Thoracic aorta (tissue), 2 donors: ENCODE measurements at regions not wholly inside any gene's neighbourhood (a gene's known extent, or its start where the extent isn't known, plus 50 kb on each side); places are given as distances from the start of the nearest gene placed in this dataset.
A peak's percentile ranks its signal among the peaks of the same experiment; 100 is the strongest.
"Not testable (repeated sequence)": the region's sequence is repeated elsewhere in the genome, so short reads cannot be mapped to it uniquely, and the experiment has no call there.

Experiments used
- ATAC-seq: fragments of 150-250 bp; one replicate; pipeline ENCODE4 v1.8.0; 2017; ENCODE audit warnings: low read depth; ENCODE audit not compliant: insufficient number of reproducible peaks, low FRiP score
- DNase-seq: peaks from one replicate; pipeline ENCODE4 v3.0.0-alpha.2; 2020; ENCODE audit warnings: low spot score
- H3K27ac ChIP-seq, 2 donors: fragments of 200-600 bp; sonication (generic); 1 replicate in 1 of 2; 2 replicates in 1 of 2; pipeline ENCODE4 v1.5.1; 2016; ENCODE audit warnings: mild to moderate bottlenecking in 2 of 2, moderate library complexity in 2 of 2
- H3K27me3 ChIP-seq: fragments of 200-600 bp; sonication (generic); replicated peaks from 2 replicates; pipeline ENCODE4 v1.6.0; 2016; ENCODE audit warnings: mild to moderate bottlenecking; ENCODE audit not compliant: insufficient read depth
- H3K36me3 ChIP-seq: fragments of 200-600 bp; sonication (generic); one replicate; pipeline ENCODE4 v1.5.1; 2016
- H3K4me1 ChIP-seq, 2 donors: fragments of 200-600 bp; sonication (generic); 1 replicate in 1 of 2; 2 replicates in 1 of 2; pipeline versions ENCODE4 v1.5.1 to v1.6.0; 2016; ENCODE audit warnings: low read depth in 2 of 2, mild to moderate bottlenecking in 1 of 2; ENCODE audit not compliant: control insufficient read depth in 1 of 2
- H3K4me3 ChIP-seq: fragments of 200-600 bp; sonication (generic); 2 replicates; pipeline ENCODE4 v1.5.1; 2016; ENCODE audit warnings: mild to moderate bottlenecking
- H3K9me3 ChIP-seq: fragments of 200-600 bp; sonication (generic); 2 replicates; pipeline ENCODE4 v1.5.1; 2016
- TF ChIP-seq, protein P1 (sequence below): fragments of 200-600 bp; sonication (generic); IDR thresholded peaks from one replicate; pipeline ENCODE4 v1.5.1; 2019; ENCODE audit warnings: antibody characterized with exemption

DNA sequence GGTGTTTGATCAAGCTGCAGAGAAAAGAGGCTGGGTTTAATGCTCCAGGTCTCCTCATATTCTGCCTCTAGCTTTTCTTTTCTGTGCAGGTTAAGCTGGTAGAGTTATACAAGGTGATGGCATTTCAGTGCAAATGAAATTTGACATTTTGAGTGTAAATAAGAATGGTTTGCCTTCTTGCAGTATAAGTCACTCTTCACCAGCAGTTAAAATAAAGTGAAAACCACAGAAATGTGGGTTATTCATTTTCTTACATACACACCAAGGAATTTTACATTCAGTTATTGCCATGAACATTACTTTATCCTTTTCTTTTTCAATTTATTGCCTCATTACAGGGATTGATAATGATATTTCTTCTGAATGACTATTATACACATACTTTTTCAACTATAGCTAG is 337.5 kb upstream of the PCSK5 start:
- ATAC-seq (no peak), DNase-seq (no peak)
- TF ChIP-seq, protein P1, sequence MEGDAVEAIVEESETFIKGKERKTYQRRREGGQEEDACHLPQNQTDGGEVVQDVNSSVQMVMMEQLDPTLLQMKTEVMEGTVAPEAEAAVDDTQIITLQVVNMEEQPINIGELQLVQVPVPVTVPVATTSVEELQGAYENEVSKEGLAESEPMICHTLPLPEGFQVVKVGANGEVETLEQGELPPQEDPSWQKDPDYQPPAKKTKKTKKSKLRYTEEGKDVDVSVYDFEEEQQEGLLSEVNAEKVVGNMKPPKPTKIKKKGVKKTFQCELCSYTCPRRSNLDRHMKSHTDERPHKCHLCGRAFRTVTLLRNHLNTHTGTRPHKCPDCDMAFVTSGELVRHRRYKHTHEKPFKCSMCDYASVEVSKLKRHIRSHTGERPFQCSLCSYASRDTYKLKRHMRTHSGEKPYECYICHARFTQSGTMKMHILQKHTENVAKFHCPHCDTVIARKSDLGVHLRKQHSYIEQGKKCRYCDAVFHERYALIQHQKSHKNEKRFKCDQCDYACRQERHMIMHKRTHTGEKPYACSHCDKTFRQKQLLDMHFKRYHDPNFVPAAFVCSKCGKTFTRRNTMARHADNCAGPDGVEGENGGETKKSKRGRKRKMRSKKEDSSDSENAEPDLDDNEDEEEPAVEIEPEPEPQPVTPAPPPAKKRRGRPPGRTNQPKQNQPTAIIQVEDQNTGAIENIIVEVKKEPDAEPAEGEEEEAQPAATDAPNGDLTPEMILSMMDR, result no peak
- H3K9me3 ChIP-seq, result no peaks in the 10 kb centered on the region
- no peaks in the 10 kb centered on the region for H3K27me3 ChIP-seq
- H3K36me3 ChIP-seq, result no peaks in the 10 kb centered on the region
- H3K4me3 ChIP-seq, result no peak overlapping the region
- H3K4me1 ChIP-seq, result no peaks in the 10 kb centered on the region
- H3K27ac ChIP-seq, result no peak overlapping the region

GRCh38 chr9:75566813-75567212 is 323.7 kb upstream of the PCSK5 start:
- not testable (repeated sequence) for H3K27me3 ChIP-seq, H3K9me3 ChIP-seq, H3K27ac ChIP-seq, DNase-seq, ATAC-seq, H3K4me1 ChIP-seq, H3K36me3 ChIP-seq, H3K4me3 ChIP-seq

DNA sequence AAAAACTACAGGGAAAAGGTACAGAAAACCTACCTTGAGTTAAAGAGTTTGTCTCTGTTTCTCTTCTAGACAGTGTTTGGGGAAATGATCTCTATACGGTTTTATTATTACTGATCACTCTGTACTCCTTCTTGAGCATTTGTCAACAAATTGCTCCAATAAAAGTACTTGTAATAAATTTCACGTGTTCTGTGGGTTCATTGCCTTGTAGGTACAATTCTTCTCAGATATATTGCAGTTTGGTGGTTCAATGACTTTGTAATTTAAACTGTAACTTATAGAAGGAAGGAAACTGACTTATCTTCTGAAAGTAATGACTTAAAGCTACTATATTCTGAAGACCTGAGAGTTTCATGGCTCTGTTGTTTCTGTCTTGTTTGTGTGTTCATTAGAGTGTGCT is 319.9 kb upstream of the PCSK5 start:
- DNase-seq (no peak), ATAC-seq (no peak)
- H3K4me1 ChIP-seq, result no peaks in the 10 kb centered on the region
- H3K9me3 ChIP-seq, result peaks cover 2% of the 10 kb centered on the region
- H3K4me3 ChIP-seq, result no peak overlapping the region
- no peak overlapping the region for H3K27ac ChIP-seq
- TF ChIP-seq, protein P1, result no peak
- no peaks in the 10 kb centered on the region for H3K36me3 ChIP-seq
- H3K27me3 ChIP-seq, result no peaks in the 10 kb centered on the region

GRCh38 chr9:75574569-75574968 is 315.9 kb upstream of the PCSK5 start:
- no peak for DNase-seq
- H3K4me3 ChIP-seq, result no peak overlapping the region
- H3K27me3 ChIP-seq, result no peaks in the 10 kb centered on the region
- H3K27ac ChIP-seq, result no peak overlapping the region
- TF ChIP-seq, protein P1, result no peak
- ATAC-seq, result no peak
- no peaks in the 10 kb centered on the region for H3K36me3 ChIP-seq
- H3K9me3 ChIP-seq, result no peaks in the 10 kb centered on the region
- H3K4me1 ChIP-seq, result no peaks in the 10 kb centered on the region

DNA sequence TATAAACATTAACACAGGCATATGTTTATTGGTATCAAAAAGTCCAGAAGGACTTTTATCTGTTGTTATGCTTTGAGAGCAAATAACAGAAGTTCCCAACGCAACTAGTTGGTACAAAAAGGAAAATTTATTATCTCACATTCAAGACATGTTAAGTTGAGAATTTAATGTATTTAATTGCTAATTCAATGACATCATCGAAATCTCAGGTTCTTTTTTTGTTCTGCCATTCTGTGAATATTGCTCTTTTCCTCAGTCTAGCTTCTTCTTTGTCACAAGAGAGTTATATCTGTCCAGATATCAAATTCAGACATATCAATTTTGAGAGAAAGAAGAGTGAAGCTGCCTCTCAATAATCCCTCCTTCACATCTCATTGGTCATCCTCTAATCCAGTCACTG is 307.6 kb upstream of the PCSK5 start:
- no peaks in the 10 kb centered on the region for H3K9me3 ChIP-seq
- ATAC-seq (no peak), DNase-seq (no peak)
- no peaks in the 10 kb centered on the region for H3K27me3 ChIP-seq
- no peak overlapping the region for H3K4me3 ChIP-seq
- H3K4me1 ChIP-seq, result no peaks in the 10 kb centered on the region
- no peak overlapping the region for H3K27ac ChIP-seq
- TF ChIP-seq, protein P1, result no peak
- H3K36me3 ChIP-seq, result no peaks in the 10 kb centered on the region

GRCh38 chr9:75588808-75589207 is 301.7 kb upstream of the PCSK5 start:
- TF ChIP-seq, protein P1, result peak; percentile 13
- Histone ChIP-seq H3K27ac (no peak overlapping the region), H3K27me3 (no peaks in the 10 kb centered on the region), H3K36me3 (no peaks in the 10 kb centered on the region), H3K4me1 (peaks cover 0 to 5% of the 10 kb centered on the region in 2 donors), H3K9me3 (no peaks in the 10 kb centered on the region), H3K4me3 (no peak overlapping the region)
- ATAC-seq (no peak), DNase-seq (no peak)
